A549 (cell line): ENCODE measurements at regions not wholly inside any gene's neighbourhood (a gene's known extent, or its start where the extent isn't known, plus 50 kb on each side); places are given as distances from the start of the nearest gene placed in this dataset.
"Not testable (repeated sequence)": the region's sequence is repeated elsewhere in the genome, so short reads cannot be mapped to it uniquely, and the experiment has no call there.

Experiments used
- BCL3 ChIP-seq: fragments of >200 bp; sonication (Bioruptor Twin); formaldehyde crosslinking; IDR thresholded peaks from 3 replicates; pipeline ENCODE4 v1.6.1; 2016
- FOSB ChIP-seq: fragments of 250-450 bp; sonication (Bioruptor Pico); IDR thresholded peaks from 2 replicates; pipeline ENCODE4 v1.5.0; 2020; ENCODE audit warnings: mild to moderate bottlenecking, moderate library complexity
- JUN ChIP-seq, 2 experiments: fragments of >200 bp; sonication (Bioruptor Twin); formaldehyde crosslinking; IDR thresholded peaks; 2 replicates in 1 of 2; 3 replicates in 1 of 2; pipeline ENCODE4 v1.6.1; 2016 to 2017
- KDM1A ChIP-seq: fragments of 200-600 bp; sonication (generic); IDR thresholded peaks from 2 replicates; pipeline ENCODE4 v1.6.1; 2016; ENCODE audit warnings: low read depth, mild to moderate bottlenecking
- RNF2 ChIP-seq: fragments of 200-600 bp; sonication (generic); IDR thresholded peaks from 2 replicates; pipeline ENCODE4 v1.6.1; 2016; ENCODE audit warnings: low read depth, mild to moderate bottlenecking, antibody characterized with exemption, moderate library complexity, borderline replicate concordance
- TF ChIP-seq, protein P1 (sequence below): fragments of >200 bp; sonication (Bioruptor Twin); formaldehyde crosslinking; IDR thresholded peaks from 3 replicates; pipeline ENCODE4 v1.5.1; 2016
- TF ChIP-seq, protein P2 (sequence below): fragments of 250-450 bp; sonication (Bioruptor Pico); IDR thresholded peaks from 2 replicates; pipeline ENCODE4 v1.5.0; 2021; ENCODE audit warnings: mild to moderate bottlenecking, moderate library complexity, borderline replicate concordance

DNA sequence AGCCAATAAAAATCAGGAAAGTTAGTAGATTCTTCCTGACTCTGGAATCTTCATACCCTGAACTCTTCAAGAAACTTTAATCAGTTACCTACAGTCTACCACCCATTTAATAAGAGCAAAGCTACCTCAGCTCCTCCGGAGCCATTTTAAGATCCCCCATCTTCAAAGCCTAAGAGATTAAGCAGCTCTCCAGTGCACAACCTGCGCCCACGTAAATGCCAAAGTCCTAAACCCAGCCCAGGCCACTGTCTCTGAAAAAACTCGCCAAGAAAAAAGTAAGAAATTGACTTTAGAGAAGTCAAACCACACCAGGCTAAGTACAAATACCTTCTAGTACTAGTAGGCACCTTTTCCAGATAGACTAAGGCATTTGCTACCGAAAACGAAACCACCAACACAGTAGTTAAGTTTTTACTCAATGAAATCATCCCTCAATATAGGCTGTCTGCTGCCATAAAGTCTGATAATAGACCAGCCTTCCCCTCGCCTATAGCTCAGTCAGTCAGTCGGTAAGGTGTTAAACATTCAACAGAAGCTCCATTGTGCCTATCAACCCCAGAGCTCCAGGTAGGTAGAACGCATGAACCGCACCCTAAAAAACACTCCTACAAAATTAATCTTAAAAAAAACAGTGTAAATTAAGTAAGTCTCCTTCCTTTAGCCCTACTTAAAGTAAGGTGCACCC lies 122.2 kb upstream of the DEFB108B start:
- TF ChIP-seq JUN (IDR thresholded peaks at IDR 0.05); FOSB (CRISPR knock-in tag); RNF2; KDM1A; BCL3: not testable (repeated sequence)
- TF ChIP-seq, protein P1, sequence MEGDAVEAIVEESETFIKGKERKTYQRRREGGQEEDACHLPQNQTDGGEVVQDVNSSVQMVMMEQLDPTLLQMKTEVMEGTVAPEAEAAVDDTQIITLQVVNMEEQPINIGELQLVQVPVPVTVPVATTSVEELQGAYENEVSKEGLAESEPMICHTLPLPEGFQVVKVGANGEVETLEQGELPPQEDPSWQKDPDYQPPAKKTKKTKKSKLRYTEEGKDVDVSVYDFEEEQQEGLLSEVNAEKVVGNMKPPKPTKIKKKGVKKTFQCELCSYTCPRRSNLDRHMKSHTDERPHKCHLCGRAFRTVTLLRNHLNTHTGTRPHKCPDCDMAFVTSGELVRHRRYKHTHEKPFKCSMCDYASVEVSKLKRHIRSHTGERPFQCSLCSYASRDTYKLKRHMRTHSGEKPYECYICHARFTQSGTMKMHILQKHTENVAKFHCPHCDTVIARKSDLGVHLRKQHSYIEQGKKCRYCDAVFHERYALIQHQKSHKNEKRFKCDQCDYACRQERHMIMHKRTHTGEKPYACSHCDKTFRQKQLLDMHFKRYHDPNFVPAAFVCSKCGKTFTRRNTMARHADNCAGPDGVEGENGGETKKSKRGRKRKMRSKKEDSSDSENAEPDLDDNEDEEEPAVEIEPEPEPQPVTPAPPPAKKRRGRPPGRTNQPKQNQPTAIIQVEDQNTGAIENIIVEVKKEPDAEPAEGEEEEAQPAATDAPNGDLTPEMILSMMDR = not testable (repeated sequence)
- TF ChIP-seq, protein P2, sequence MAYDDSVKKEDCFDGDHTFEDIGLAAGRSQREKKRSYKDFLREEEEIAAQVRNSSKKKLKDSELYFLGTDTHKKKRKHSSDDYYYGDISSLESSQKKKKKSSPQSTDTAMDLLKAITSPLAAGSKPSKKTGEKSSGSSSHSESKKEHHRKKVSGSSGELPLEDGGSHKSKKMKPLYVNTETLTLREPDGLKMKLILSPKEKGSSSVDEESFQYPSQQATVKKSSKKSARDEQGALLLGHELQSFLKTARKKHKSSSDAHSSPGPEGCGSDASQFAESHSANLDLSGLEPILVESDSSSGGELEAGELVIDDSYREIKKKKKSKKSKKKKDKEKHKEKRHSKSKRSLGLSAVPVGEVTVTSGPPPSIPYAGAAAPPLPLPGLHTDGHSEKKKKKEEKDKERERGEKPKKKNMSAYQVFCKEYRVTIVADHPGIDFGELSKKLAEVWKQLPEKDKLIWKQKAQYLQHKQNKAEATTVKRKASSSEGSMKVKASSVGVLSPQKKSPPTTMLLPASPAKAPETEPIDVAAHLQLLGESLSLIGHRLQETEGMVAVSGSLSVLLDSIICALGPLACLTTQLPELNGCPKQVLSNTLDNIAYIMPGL (CRISPR knock-in tag) = not testable (repeated sequence)
